ENCODE measurements at regions not wholly inside any gene's neighbourhood (a gene's known extent, or its start where the extent isn't known, plus 50 kb on each side); places are given as distances from the start of the nearest gene placed in this dataset.

GRCh38 chr6:156161471-156161870, 615.7 kb upstream of the ARID1B start:
- TF ChIP-seq CTCF (IDR thresholded peaks at IDR 0.05) = no peak
- no peak for TF ChIP-seq POLR2A (IDR thresholded peaks at IDR 0.05)
- TF ChIP-seq POLR2AphosphoS5 (IDR thresholded peaks at IDR 0.05) = no peak

All from breast epithelium (tissue), 3 donors.